ENCODE measurements at regions not wholly inside any gene's neighbourhood (a gene's known extent, or its start where the extent isn't known, plus 50 kb on each side); places are given as distances from the start of the nearest gene placed in this dataset.
"Not testable (repeated sequence)": the region's sequence is repeated elsewhere in the genome, so short reads cannot be mapped to it uniquely, and the experiment has no call there.

- no CpG with 5 or more reads among the region's 1 CpG for WGBS (ENCODE audit: insufficient coverage)
- Histone ChIP-seq H3K36me3 (ENCODE audit: control insufficient read depth in 4 of 4, insufficient read depth in 4 of 4, low read length in 3 of 4) (no peaks in the 10 kb centered on the region), H3K9me3 (ENCODE audit: control extremely low read depth in 1 of 5, control insufficient read depth in 4 of 5, insufficient read depth in 2 of 5, low read depth in 1 of 5, low read length in 4 of 5) (no peaks in the 10 kb centered on the region), H3K4me3 (ENCODE audit: control insufficient read depth in 1 of 7, extremely low read depth in 1 of 7, insufficient read depth in 4 of 7, low read depth in 2 of 7, low read length in 6 of 7) (no peak overlapping the region), H3K27ac (ENCODE audit: insufficient read depth in 1 of 2, low read depth in 1 of 2, low read length in 2 of 2, poor library complexity in 1 of 2, severe bottlenecking in 2 of 2) (no peak overlapping the region), H3K4me1 (ENCODE audit: control extremely low read depth in 1 of 4, control insufficient read depth in 4 of 4, insufficient read depth in 4 of 4, low read length in 3 of 4) (no peaks in the 10 kb centered on the region), H3K27me3 (replicated peaks in 2 of 5; ENCODE audit: control insufficient read depth in 4 of 5, insufficient read depth in 5 of 5, low read length in 4 of 5) (no peaks in the 10 kb centered on the region)
- CTCF ChIA-PET: no interaction called here
- DNase-seq: no peak
- POLR2A ChIA-PET: no interaction called here
These were observed 897.8 kb downstream of the LRFN5 start for GRCh38 chr14:42504433-42504832.

GRCh38 chr14:42499137-42499536, 892.5 kb downstream of the LRFN5 start:
- Histone ChIP-seq H3K27me3 (replicated peaks in 2 of 5; ENCODE audit: control insufficient read depth in 4 of 5, insufficient read depth in 5 of 5, low read length in 4 of 5) (no peaks in the 10 kb centered on the region), H3K36me3 (ENCODE audit: control insufficient read depth in 4 of 4, insufficient read depth in 4 of 4, low read length in 3 of 4) (no peaks in the 10 kb centered on the region), H3K4me3 (ENCODE audit: control insufficient read depth in 1 of 7, extremely low read depth in 1 of 7, insufficient read depth in 4 of 7, low read depth in 2 of 7, low read length in 6 of 7) (no peak overlapping the region), H3K9me3 (ENCODE audit: control extremely low read depth in 1 of 5, control insufficient read depth in 4 of 5, insufficient read depth in 2 of 5, low read depth in 1 of 5, low read length in 4 of 5) (no peaks in the 10 kb centered on the region), H3K4me1 (ENCODE audit: control extremely low read depth in 1 of 4, control insufficient read depth in 4 of 4, insufficient read depth in 4 of 4, low read length in 3 of 4) (no peaks in the 10 kb centered on the region), H3K27ac (ENCODE audit: insufficient read depth in 1 of 2, low read depth in 1 of 2, low read length in 2 of 2, poor library complexity in 1 of 2, severe bottlenecking in 2 of 2) (no peak overlapping the region)
- no peak for DNase-seq
- POLR2A ChIA-PET: no interaction called here
- CTCF ChIA-PET: no interaction called here

- Histone ChIP-seq H3K27me3 (replicated peaks in 2 of 5; ENCODE audit: control insufficient read depth in 4 of 5, insufficient read depth in 5 of 5, low read length in 4 of 5) (no peaks in the 10 kb centered on the region), H3K4me1 (ENCODE audit: control extremely low read depth in 1 of 4, control insufficient read depth in 4 of 4, insufficient read depth in 4 of 4, low read length in 3 of 4) (no peaks in the 10 kb centered on the region), H3K4me3 (ENCODE audit: control insufficient read depth in 1 of 7, extremely low read depth in 1 of 7, insufficient read depth in 4 of 7, low read depth in 2 of 7, low read length in 6 of 7) (no peak overlapping the region), H3K36me3 (ENCODE audit: control insufficient read depth in 4 of 4, insufficient read depth in 4 of 4, low read length in 3 of 4) (no peaks in the 10 kb centered on the region), H3K27ac (ENCODE audit: insufficient read depth in 1 of 2, low read depth in 1 of 2, low read length in 2 of 2, poor library complexity in 1 of 2, severe bottlenecking in 2 of 2) (no peak overlapping the region), H3K9me3 (ENCODE audit: control extremely low read depth in 1 of 5, control insufficient read depth in 4 of 5, insufficient read depth in 2 of 5, low read depth in 1 of 5, low read length in 4 of 5) (no peaks in the 10 kb centered on the region)
- no CpG with 5 or more reads among the region's 1 CpG for WGBS (ENCODE audit: insufficient coverage)
- DNase-seq: no peak
- CTCF ChIA-PET: no interaction called here
- POLR2A ChIA-PET: no interaction called here
These were observed 883.9 kb downstream of the LRFN5 start for GRCh38 chr14:42490536-42490935.

- Histone ChIP-seq H3K27me3 (replicated peaks in 2 of 5; ENCODE audit: control insufficient read depth in 4 of 5, insufficient read depth in 5 of 5, low read length in 4 of 5) (no peaks in the 10 kb centered on the region), H3K4me3 (ENCODE audit: control insufficient read depth in 1 of 7, extremely low read depth in 1 of 7, insufficient read depth in 4 of 7, low read depth in 2 of 7, low read length in 6 of 7) (no peak overlapping the region), H3K27ac (ENCODE audit: insufficient read depth in 1 of 2, low read depth in 1 of 2, low read length in 2 of 2, poor library complexity in 1 of 2, severe bottlenecking in 2 of 2) (no peak overlapping the region), H3K36me3 (ENCODE audit: control insufficient read depth in 4 of 4, insufficient read depth in 4 of 4, low read length in 3 of 4) (no peaks in the 10 kb centered on the region), H3K9me3 (ENCODE audit: control extremely low read depth in 1 of 5, control insufficient read depth in 4 of 5, insufficient read depth in 2 of 5, low read depth in 1 of 5, low read length in 4 of 5) (no peaks in the 10 kb centered on the region), H3K4me1 (ENCODE audit: control extremely low read depth in 1 of 4, control insufficient read depth in 4 of 4, insufficient read depth in 4 of 4, low read length in 3 of 4) (no peaks in the 10 kb centered on the region)
- 100% methylated on average over 1 of the region's 1 CpG for WGBS (ENCODE audit: insufficient coverage)
- CTCF ChIA-PET: no interaction called here
- POLR2A ChIA-PET: no interaction called here
- DNase-seq: no peak
These were observed 882.3 kb downstream of the LRFN5 start for GRCh38 chr14:42488965-42489364.

GRCh38 chr14:42482345-42482971, 875.8 kb downstream of the LRFN5 start:
- CTCF ChIA-PET; H3K27ac ChIP-seq (ENCODE audit: insufficient read depth in 1 of 2, low read depth in 1 of 2, low read length in 2 of 2, poor library complexity in 1 of 2, severe bottlenecking in 2 of 2); H3K4me3 ChIP-seq (ENCODE audit: control insufficient read depth in 1 of 7, extremely low read depth in 1 of 7, insufficient read depth in 4 of 7, low read depth in 2 of 7, low read length in 6 of 7); H3K9me3 ChIP-seq (ENCODE audit: control extremely low read depth in 1 of 5, control insufficient read depth in 4 of 5, insufficient read depth in 2 of 5, low read depth in 1 of 5, low read length in 4 of 5); H3K36me3 ChIP-seq (ENCODE audit: control insufficient read depth in 4 of 4, insufficient read depth in 4 of 4, low read length in 3 of 4); POLR2A ChIA-PET; DNase-seq; H3K27me3 ChIP-seq (replicated peaks in 2 of 5; ENCODE audit: control insufficient read depth in 4 of 5, insufficient read depth in 5 of 5, low read length in 4 of 5); H3K4me1 ChIP-seq (ENCODE audit: control extremely low read depth in 1 of 4, control insufficient read depth in 4 of 4, insufficient read depth in 4 of 4, low read length in 3 of 4): not testable (repeated sequence)
- 98% methylated on average over 37 of the region's 41 CpGs for WGBS (ENCODE audit: insufficient coverage)

- CTCF ChIA-PET; H3K4me1 ChIP-seq (ENCODE audit: control extremely low read depth in 1 of 4, control insufficient read depth in 4 of 4, insufficient read depth in 4 of 4, low read length in 3 of 4); H3K27ac ChIP-seq (ENCODE audit: insufficient read depth in 1 of 2, low read depth in 1 of 2, low read length in 2 of 2, poor library complexity in 1 of 2, severe bottlenecking in 2 of 2); POLR2A ChIA-PET; H3K4me3 ChIP-seq (ENCODE audit: control insufficient read depth in 1 of 7, extremely low read depth in 1 of 7, insufficient read depth in 4 of 7, low read depth in 2 of 7, low read length in 6 of 7); H3K27me3 ChIP-seq (replicated peaks in 2 of 5; ENCODE audit: control insufficient read depth in 4 of 5, insufficient read depth in 5 of 5, low read length in 4 of 5); H3K36me3 ChIP-seq (ENCODE audit: control insufficient read depth in 4 of 4, insufficient read depth in 4 of 4, low read length in 3 of 4); H3K9me3 ChIP-seq (ENCODE audit: control extremely low read depth in 1 of 5, control insufficient read depth in 4 of 5, insufficient read depth in 2 of 5, low read depth in 1 of 5, low read length in 4 of 5); DNase-seq: not testable (repeated sequence)
- WGBS (ENCODE audit: insufficient coverage): 96% methylated on average over 7 of the region's 8 CpGs
These were observed 875.0 kb downstream of the LRFN5 start for GRCh38 chr14:42481714-42482113.

- CTCF ChIA-PET: no interaction called here
- H3K4me1 ChIP-seq (ENCODE audit: control extremely low read depth in 1 of 4, control insufficient read depth in 4 of 4, insufficient read depth in 4 of 4, low read length in 3 of 4): no peaks in the 10 kb centered on the region
- 100% methylated on average over 1 of the region's 1 CpG for WGBS (ENCODE audit: insufficient coverage)
- no peak overlapping the region for H3K4me3 ChIP-seq (ENCODE audit: control insufficient read depth in 1 of 7, extremely low read depth in 1 of 7, insufficient read depth in 4 of 7, low read depth in 2 of 7, low read length in 6 of 7)
- H3K27ac ChIP-seq (ENCODE audit: insufficient read depth in 1 of 2, low read depth in 1 of 2, low read length in 2 of 2, poor library complexity in 1 of 2, severe bottlenecking in 2 of 2): no peak overlapping the region
- DNase-seq: no peak
- H3K27me3 ChIP-seq (replicated peaks in 2 of 5; ENCODE audit: control insufficient read depth in 4 of 5, insufficient read depth in 5 of 5, low read length in 4 of 5): no peaks in the 10 kb centered on the region
- H3K36me3 ChIP-seq (ENCODE audit: control insufficient read depth in 4 of 4, insufficient read depth in 4 of 4, low read length in 3 of 4): no peaks in the 10 kb centered on the region
- H3K9me3 ChIP-seq (ENCODE audit: control extremely low read depth in 1 of 5, control insufficient read depth in 4 of 5, insufficient read depth in 2 of 5, low read depth in 1 of 5, low read length in 4 of 5): no peaks in the 10 kb centered on the region
- POLR2A ChIA-PET: no interaction called here
These were observed 873.6 kb downstream of the LRFN5 start for GRCh38 chr14:42480255-42480654.

All from common myeloid progenitor, CD34-positive (primary cell).